Fibroblast of skin of abdomen (primary cell): ENCODE measurements at regions not wholly inside any gene's neighbourhood (a gene's known extent, or its start where the extent isn't known, plus 50 kb on each side); places are given as distances from the start of the nearest gene placed in this dataset.
"Not testable (repeated sequence)": the region's sequence is repeated elsewhere in the genome, so short reads cannot be mapped to it uniquely, and the experiment has no call there.

Source experiments
- DNase-seq: peaks from one replicate; pipeline ENCODE4 v3.0.0-alpha.2; 2013

DNA sequence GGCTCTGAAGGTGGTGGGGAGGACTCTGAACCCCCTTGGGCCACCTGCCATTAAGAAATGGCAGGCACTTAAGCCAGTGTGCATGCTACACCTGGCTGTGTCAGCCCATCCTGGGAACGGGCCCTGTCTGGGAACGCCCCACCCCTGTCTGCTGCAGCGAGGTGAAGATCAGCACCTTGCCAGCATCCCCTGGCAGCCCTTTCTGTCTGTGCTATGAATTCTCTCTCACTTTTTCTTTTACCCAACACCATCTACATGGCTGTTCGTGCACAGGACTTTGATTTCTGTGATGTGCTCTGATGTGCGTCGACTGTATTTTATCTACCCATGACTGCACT, 452.9 kb upstream of the B3GAT1 start:
- DNase-seq: no peak

DNA sequence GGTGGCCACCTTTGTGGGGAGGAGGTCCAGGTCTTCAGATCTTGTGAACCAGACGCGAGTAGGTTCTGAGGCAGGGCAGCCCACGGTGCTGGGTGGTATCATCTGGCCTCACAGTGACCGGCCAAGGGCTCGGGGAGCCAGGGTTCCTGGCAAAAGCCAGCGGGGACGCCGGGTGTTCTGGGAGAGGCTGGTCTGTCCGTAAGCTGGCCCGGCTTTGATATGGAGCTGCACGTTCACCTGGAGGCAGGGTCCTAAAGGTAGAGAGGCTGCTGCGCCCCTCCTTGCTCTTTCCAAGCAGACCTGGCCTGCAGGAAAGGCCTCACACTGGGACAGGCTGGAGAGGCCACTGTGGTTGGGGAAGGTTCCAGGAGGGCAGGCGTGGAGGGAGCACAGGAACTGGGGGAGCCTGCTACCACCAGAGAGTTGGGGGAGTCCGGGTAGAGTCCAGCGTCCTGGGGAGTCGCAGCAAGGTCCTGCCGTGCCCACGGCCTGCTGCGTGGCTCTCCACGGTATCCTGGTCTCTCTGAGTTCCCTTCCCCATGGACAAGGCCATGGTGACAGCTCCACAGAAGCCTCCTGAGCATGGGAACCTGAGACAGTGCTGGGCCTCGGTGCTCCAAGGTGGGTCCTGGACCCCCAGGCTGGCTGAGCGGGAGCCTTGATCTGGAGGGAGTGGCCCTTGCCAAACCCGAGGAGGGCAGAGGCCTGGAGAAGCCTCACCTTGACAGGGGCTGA, 452.4 kb upstream of the B3GAT1 start:
- DNase-seq: no peak

DNA sequence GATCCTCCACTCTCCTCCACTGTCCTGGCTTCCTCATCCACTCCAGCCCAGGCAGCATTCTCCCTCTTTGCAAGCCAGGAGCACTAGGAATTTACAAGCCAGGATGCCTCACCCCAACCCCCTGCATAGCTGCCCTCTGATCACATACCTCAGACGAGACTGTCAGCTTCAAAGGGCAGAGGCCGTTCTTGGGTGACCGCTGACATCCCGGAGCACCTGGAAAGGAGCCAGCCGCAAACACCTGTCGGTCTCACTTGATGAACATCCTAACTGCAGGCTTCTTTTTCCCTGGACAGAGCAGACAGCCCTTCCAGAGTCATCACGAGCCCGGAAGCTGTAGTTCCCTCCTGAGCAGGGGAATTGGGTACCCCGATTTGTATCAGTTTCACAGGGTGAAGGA, 451.3 kb upstream of the B3GAT1 start:
- DNase-seq: no peak

DNA sequence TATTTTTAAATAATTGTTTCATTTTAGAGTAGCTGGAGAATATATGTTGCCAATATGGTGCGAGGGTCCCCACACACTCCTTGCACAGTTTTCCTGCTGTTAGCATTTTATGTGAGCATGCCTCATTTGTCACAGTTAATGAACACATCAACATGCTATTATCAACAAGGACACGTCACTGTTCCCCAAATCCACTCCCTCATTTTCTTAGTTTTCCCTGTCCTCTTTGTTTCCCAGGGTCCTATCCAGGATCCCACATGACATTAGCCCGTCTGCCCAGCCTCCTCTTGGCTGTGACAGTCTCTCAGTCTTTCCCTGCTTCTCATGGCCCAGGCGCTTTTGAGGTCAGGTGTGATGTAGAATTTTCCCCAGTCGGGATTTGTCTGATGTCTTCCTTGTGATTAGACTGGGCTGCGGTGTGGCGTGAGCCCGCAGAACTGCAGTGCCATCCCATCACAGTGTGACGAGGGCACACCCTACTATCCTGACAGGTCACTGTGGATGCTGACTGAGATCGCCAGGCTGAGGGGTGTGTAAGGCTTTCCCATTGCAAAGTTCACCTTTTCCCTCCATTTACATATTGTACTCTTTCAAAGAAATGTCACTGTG, 450.6 kb upstream of the B3GAT1 start:
- no peak for DNase-seq

DNA sequence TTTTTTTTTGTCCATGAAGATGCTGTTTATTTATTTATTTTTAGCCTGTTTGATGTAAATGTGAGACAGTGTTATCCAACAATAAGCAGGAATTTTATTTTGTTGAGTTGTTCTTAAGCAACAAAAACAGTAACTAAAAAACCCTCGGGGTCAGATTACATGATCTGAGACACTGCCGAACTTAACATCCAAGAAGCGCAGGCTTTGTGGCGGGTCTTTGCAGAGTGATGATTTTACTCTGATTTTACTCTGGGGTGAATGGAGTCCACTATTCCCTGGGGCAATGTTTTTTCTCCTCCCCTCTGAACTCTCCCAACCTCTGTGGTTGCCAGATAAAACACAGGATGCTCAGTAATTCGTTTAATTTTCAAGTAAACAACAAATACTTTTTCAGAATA, 450.1 kb upstream of the B3GAT1 start:
- DNase-seq: no peak

DNA sequence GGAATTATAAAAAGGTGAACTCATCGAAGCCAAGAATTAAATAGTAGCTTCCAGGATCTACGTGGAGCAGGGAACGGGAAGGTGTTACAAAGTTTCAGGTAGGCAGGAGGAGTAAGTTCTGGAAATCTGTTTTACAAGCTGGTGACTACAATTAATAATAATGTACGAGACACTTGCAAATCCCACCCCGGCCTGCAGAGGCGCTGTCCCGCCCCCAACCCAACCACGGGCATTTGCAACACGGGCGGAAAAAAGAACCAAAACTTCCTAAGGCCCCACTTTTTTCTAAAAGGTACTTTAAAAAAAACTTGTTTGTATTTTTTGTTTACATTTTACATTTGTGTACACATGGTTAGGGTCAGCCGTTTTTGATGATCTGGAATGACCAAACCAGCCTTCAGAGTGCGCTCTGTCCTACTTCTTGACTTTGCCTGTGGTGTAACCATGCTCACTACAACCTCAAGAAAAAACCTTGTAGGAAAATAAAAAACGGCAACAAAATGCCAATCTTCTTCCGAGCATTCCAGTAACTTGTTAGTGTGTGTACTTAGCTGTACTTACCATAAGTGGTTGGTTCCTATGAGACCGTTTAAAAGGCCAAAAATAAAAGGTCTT, 449.6 kb upstream of the B3GAT1 start:
- DNase-seq: no peak

DNA sequence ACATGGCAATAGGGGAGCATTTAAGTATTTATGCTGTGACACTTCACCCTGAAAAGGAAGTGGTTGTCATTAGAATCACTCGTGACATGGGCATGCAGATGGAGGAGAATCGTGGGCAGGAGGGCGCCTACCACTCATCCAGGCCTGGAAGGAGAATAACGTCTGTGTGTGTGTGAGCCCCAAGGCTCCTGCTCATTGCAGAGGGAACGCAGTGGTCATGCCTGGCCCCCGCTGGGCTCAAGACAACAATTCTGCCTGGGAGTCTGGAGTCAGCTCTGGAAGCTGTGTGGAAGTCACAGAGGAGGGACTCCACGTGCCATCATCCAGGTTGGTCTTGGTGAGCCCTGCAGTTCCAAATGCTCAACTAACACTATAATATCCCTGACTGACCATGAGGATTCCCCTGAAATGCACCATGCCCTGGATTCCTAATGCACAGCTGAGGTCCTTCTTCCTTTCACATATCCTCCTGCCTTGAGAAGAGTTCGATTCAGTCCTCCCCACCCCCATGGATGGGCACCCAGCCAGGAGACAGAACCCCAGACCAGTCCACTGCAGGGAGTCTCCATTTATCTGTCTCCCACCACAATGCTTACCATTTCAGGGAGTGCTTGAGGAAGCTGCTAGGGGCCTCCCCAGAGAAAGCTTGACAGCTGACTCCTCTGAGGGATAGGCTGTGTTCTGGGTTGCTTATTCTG, 446.9 kb upstream of the B3GAT1 start:
- no peak for DNase-seq

DNA sequence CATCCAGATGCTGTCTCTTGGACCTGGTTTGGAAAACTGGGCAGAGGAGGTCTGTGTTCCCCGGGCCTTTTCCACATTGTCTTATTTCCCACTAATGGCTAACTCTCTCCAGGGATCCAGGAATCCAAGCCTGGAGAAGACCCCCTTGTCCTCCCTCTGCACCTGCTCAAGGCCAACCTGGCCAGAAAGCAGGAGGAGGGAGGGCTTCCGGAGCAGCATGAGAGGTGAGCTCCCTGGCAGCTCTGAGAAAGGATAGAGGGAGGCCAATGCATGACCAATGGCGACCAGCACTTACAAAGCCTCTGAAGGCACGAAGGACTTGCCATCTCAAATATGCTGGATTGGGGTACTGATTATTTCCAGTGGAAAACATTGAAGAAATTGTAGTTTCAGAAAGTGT, 445.0 kb upstream of the B3GAT1 start:
- DNase-seq: no peak

DNA sequence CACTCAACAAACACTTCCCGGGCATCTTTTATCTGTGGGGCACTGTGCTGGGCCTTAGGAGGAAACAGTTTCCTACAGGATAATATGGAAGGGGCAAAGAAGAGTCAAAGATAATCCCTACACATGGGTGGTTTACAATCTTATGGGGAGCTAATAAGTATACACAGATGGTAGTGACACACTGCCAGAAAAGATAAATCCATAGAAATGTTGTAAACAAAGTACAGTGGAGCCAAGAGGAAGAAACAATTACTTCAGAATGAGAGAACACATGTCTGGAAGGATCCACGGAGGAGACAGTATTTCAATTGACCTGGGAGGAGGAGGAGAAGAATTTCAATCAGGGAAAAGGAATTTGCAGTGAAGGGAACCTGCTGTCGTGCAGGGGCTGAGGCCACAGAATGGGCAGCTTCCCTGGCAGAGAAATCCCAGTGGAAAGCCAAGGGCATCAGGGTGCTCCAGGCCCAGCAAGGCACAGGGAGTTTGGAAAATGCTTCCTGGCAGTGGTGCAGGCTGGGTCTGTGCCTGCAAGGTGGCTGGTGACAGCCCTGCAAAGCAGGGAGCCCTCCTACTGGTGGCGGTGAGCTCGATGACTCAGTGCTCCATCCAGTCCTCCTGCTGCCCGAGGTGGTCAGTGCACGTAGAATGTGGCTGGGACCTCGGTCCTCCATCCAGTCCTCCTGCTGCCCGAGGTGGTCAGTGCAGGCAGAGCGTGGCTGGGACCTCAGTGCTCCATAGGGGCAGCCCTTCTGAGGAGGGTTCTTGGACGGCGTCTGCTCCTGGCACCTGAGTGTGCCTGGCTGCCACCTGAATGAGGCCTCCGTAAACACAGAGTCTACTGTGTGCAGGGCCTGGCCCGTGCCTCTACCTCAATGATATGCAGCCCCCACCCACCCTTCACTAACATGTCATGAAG, 444.3 kb upstream of the B3GAT1 start:
- no peak for DNase-seq

DNA sequence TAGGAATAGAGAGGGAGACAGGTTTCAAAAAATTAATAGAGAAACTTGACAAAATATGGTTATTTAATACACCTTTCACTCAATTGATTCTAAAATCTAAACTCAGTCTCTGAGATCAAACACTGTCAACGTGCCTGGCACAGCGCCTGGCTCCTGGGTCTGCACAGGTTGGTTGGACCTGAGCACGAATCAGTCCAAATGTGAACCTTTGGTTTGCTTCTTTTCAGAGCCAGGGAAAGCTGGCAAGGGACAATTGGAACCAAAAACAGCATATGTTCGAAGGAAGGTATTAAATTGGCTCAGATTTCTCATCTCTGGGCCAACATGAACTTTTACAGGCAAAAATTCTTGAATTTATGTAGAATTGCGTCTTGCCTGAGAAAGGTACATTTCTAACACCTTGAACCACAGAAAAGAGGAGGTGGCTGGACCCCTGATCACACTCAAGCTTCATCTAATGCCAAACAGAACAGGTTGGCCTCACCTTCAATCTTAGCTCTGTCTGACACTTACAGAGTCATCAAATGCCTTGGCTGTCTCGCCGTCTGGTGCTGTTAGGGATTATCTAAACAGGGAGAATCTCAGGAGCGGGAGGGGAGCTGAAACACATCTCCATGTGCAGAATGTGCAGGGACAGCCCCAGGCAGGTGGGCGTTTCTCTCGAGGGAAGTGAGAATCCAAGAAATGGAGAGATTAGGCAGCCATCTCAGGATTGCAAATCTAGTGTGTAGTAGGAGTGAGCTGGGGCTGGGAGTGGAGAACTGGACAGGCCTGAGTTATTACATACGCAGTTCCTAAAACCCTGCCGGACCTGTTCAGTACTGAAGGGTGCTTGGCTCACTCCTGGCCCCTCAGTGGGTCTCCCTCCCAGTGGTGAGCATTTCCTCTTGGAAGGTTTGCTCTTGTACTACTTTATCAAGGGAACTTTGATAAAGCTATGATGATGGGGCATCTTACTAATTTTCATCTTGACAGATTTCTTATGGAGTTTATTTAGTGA, 442.2 kb upstream of the B3GAT1 start:
- no peak for DNase-seq

DNA sequence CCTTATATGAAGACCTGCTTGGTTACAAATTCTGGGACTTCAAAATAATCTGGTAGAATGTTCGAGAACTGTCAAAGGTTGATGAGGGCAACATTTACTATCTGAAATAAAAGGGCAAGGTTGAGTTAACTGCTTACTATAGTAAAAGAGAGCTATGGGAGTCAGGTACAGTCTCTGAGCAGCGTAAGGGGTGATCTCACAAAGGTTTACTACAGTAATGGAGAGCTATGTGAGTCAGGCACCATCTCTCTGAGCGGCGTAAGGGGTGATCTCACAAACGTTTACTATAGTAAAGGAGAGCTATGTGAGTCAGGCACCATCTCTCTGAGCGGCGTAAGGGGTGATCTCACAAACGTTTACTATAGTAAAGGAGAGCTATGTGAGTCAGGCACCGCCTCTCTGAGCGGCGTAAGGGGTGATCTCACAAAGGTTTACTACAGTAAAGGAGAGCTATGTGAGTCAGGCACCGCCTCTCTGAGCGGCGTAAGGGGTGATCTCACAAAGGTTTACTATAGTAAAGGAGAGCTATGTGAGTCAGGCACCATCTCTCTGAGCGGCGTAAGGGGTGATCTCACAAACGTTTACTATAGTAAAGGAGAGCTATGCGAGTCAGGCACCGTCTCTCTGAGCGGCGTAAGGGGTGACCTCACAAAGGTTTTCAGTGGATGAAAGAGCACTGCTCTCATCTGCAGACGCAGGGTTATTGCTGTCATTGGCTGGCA, 439.6 kb upstream of the B3GAT1 start:
- not testable (repeated sequence) for DNase-seq

DNA sequence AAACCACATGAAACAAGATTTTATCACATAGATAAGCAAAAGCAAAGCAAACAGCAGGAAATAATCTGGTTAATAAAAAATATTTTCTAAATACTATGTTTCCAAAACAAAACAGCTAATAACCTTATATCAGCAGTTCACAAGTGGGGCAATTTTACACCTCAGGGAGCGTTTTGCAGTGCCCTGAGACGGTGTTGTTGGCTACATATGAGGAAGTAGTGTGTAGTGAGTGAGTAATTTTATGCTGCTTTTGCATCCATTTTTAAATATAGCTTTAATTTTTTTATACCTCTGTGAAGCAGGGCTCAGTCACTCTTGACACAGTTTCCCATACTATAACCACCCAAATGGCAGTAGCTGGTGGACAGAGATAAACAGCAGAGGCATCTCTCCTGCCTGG, 438.5 kb upstream of the B3GAT1 start:
- DNase-seq: no peak

DNA sequence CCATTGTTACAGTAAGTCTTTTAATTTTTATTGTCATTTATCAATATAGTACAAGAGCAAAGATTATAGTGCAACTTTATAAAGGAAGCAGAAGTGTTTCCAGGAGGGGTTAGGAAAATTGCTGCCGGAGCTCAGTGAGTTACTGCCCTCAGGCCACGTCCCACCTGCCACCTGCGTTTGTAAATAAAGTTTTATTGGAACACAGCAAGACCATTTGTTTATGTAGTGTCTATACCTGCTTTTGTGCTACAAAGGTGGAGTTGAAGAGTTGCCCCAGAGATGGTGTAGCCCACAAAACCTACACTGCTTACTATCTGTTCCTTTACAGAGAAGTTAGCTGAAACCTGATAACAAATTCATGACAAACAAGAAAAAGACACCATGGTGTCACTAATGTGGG, 437.8 kb upstream of the B3GAT1 start:
- DNase-seq: no peak

DNA sequence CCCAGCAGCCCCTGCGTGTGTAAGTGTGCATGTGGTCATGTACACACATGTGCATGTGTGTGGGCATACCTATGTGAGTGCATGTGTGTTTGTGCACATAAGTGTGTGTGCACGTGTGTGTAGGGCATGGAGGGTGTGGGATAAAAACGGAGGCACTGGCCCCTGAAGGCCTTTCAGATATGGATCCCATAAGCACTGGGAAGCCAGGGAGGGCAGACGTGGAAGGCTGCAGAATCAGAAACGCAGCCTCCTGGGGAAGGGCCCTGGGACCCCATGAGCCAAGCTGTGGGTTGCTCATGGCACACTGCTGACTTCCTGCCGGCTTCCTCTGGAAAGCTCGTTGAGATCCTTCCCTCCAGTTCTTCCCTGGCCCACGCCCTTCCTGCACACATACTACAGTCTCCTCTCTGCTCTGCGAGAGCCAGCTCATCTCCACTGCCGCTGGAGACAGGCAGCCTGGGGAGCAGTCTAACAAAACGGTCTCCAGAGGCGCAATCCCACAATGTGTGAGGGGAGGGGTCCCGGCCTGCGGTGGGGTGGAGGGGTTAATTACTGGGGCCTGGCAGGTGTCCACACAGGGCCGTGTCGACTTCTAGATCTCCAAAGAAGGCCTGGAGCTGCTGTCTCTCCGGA, 435.2 kb upstream of the B3GAT1 start:
- DNase-seq: no peak

DNA sequence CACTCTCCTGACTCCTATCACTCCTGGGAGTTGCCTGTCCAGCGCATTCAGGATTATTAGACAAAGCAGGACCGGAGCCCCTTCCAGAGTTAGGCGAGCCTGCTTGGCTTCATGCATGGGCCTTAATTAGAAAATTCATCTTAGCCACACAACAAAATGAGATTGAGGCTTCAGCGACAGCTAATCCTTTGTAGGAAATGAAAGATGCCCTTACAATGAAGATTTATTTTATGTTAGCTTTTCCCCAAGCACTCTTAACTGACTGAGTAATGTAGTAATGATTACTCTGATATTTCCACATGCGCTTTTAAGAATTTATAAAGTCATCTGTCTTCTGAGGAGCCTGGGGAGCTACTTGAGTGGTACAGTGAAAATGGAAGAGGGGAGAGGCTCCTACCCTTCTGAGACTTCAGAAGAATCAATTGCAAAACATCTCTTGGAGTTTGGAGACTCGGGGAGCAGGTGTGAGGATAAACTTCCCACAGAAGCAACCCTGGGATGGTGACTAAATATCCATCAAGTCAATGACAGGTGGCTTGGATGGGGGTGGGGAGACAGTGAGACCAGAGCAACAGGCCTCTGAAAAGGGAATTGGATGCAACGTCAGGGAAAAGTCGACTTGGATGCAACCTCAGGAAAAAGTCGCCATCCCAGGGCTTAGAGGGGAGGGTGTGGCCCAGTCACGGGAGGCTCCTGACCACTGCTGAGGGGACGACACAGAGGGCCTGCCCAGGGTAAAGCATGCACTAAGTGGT, 434.5 kb upstream of the B3GAT1 start:
- no peak for DNase-seq

DNA sequence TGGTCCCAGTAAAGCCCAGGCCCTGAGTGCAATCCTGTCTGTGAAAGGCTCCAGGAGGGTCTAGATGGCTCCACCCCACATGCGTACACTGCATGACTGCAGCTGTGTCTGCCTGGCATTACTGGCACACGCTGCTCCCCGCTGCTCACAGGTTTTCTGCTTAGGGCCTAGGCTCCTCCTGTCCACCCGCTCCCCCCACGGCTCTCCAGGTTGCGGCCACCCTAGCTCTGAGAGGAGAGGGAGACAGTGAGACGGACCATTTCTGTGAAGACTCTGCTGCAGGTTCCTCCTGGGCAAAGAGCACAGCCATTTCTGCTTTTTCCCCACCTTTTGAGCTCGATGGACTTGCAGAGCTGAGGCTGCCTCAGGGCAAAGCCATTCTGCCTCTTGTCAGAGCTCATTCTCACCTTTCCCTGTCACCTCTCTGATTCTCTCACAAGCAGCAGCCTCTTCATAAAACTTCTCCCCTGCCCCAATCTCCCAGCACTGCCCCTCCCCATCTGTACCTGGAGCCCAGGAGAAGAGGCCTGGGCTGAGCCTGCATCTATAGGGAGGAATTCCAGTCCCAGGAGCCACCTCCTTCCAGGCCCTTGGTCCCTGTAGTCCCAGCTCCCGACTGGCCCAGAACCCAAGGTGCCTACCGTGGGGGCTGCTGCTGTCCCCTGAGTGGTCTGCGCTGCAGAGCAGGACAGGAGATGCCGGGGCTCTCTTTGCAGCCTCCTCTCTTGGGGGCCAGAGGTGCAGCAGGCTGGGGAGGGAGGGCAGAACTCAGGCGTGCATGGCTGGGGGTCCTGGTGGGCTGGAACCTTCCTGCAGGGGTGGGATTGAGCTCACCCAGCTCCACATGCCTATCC, 433.7 kb upstream of the B3GAT1 start:
- no peak for DNase-seq

DNA sequence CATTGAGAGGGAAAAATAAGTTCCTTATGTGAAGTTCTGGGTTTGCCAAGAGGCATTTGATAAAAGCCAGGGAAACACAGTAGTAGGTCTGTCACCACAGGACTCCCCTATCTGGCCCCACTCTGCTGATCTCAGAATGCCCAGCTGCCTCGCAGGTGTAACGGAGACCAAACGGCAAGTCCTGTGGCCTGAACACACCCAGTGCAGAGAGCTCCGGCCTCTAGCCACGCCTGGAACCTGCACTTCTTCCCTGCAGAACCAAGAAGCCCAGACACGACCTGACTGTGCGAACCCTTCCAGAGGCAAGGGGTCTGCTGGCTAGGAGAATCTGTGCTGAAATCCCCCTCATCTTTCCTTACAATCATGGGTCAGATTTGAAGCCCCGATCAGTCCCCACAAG, 432.8 kb upstream of the B3GAT1 start:
- DNase-seq: no peak

DNA sequence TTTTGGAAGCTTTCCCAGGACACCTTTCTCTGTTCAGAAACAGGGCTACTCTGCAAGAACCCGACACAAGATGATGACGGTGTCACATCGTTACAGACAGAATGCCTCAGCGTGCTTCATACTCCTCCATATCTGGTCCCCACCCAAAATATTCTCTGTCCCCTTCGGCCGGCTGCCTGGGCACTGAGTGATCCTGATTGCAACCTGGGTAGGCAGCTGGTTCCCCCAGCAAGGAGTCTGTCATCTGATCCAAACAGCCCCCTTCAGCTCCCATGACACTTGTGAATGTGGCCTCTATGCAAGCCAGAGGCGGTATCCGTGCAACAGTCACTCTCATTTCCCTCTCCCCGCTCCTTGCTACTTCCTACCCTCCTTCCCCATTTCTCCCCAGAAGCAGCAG, 431.7 kb upstream of the B3GAT1 start:
- DNase-seq: no peak
